T1000 (cell line): ENCODE measurements at regions not wholly inside any gene's neighbourhood (a gene's known extent, or its start where the extent isn't known, plus 50 kb on each side); places are given as distances from the start of the nearest gene placed in this dataset.

Source experiments
- DNase-seq: peaks from one replicate; lab custom pipeline; 2025; ENCODE audit warnings: mixed read lengths; lab: John Stamatoyannopoulos, UW

- no peak for DNase-seq
Observed at GRCh38 chr9:86893811-86894490, 53.4 kb downstream of the GAS1 start.

DNA sequence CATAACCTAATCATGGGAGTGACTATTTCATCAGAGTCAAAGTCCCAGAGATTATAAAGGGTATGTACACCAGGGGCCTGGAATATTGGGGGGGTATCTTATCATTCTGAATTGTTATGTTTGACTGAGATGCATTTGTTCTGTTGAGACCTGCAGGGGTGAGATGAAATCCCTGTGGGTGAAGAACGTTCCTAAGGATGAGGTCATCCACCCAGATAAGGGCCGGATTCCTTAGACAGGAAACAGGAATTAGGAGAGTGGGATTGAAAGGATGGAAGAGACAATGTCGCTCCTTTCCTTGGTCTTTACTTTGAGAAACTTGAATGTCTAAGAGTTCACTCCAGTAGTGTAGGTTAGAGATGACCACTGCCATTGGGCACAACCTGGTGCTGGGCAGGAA, 54.7 kb downstream of the GAS1 start:
- no peak for DNase-seq

- DNase-seq = no peak
Observed at GRCh38 chr9:86891886-86892437, 55.3 kb downstream of the GAS1 start.

DNA sequence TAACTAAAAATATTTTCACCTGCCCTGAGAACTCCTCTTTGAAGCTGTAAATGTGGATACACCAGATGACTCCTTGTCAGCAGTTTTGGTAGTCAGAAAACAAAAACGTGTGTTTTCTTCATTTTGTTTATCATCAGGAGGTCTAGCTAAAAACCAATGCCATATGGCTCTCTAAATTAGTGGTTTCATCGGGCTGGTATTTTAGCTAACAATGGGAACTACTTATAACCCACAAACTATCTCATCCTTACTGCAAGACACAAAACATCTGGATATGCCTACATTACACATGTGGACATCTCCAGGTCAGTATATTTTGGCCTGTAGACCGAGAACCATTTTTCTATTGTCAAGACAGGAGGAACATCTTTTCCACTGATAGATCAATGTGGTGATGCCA, 56.2 kb downstream of the GAS1 start:
- DNase-seq = no peak

- no peak for DNase-seq
Observed at GRCh38 chr9:86885232-86885631, 62.1 kb downstream of the GAS1 start.

- DNase-seq = no peak
Observed at GRCh38 chr9:86876621-86877196, 70.6 kb downstream of the GAS1 start.

GRCh38 chr9:86868616-86869015, 78.7 kb downstream of the GAS1 start:
- DNase-seq = no peak

DNA sequence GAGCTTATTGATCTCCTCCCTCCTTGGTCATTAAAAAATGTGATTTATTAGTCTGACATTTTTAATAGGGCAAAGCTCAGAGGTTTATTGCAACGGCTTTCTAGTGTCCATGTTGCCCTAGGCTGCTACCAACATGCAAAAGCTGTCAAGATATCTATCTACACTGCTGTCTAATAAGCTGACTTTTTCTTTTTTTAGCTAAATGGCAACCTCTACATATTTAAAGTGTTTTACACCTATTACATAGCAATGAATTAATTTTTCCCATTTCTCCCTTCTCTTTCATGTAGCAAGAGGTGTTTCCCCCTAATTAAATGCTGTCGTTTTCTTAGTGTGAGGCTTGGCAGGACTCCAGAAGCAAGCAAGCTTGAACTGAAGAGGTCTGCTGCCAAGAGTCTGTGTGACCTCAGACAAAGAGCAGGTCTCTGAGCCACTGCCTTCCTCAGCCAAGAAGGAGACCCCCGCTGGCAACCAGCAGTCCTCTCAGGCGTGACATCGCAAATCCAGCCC, 79.4 kb downstream of the GAS1 start:
- no peak for DNase-seq

DNA sequence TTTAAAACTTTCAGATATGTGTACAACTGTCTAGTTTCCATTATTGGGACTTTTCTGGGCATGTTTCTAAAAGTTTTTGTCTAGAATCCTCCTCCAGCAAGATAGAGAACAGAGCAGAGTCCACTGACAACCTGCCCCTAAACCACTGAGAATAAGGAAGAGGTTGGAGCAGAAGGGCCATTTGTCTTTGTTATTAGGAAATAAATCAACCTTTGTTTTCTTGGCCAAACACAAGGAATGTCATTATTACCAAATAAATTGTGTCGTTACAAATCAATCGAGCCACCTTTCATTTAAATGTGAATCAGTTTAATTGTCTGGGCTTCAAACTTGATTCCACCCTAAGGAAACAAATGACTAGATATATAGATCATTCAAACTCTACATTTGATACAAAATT, 81.4 kb downstream of the GAS1 start:
- no peak for DNase-seq

GRCh38 chr9:86860006-86860405, 87.3 kb downstream of the GAS1 start:
- no peak for DNase-seq

DNA sequence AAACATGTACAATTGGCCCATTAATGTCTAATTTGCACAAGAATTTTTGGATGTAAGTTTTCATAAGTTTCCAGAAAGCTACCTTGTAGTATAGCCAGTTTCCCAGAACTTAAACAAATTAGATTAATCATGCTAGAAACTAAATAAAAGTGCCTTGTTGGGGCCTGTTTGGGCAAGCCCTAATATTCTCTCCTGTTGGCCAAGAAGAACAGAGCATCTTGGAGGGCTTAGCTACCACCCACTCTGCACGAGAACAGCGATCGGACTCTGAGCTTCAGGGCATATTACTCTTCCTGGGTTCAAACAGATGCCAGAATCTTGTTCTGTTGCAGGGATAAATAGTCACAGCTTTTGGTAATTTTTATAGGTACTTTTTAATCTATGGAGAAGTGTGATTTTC, 88.2 kb downstream of the GAS1 start:
- no peak for DNase-seq

- no peak for DNase-seq
Observed at GRCh38 chr9:86858009-86858408, 89.3 kb downstream of the GAS1 start.

- DNase-seq = no peak
Observed at GRCh38 chr9:86856259-86856658, 91.0 kb downstream of the GAS1 start.

- DNase-seq = peak; percentile 68
Observed at GRCh38 chr9:86854898-86855523, 92.3 kb downstream of the GAS1 start.

DNA sequence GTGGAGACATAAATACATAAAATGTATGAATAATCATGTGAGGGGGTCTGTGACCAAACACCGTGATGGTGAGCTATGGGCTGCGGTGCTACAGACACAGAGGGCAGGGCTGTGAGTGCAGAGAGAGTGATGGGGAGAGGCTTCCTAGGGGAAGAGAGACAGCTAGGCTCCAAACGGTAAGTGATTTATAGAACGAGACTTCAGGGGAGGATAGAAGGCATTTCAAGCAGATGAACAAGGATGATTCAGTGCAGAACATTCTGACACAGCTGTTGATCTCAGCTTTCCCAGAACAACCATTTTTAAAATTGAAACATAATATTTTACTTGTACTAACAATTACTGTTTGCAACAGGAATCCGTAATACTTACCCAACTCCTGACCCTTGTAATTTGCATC, 100.7 kb downstream of the GAS1 start:
- no peak for DNase-seq

DNA sequence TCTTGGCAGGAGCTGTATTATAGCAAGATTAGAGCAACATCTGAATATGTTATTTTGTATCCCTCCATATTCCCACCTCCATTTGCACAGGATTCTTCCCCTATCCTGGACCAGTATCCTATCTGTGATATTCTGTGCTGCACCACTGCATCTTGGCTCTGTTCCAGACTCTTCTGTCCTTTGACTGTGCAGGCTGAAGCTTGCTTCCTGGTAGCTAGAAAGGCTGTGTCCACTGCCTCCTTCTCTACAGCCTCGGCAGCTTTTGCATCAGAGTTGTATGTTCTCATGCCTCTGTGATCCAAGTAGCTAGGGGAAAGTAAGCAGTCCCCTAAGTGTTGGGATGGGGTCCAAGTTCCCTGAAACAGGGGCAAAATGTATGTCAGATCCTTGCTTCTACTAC, 104.1 kb downstream of the GAS1 start:
- no peak for DNase-seq

DNA sequence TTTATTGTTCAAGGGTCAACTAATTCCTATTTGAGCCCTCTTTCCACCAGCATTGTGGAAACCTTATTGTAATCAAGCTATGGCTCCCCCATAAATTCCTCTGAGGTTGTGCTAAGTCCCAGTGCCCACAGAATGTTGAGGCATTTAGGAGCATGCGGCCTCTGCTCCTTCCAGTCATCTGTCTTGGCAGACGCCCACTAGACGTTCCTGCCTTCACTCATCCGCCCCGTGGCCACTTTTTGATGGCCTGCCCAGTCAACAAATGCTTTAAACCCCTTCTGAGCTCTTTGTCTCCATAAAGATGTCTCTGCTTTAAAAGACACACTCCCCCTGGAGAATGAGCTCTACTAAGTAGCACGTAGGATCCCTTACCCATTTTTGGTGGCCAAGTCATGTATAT, 104.7 kb downstream of the GAS1 start:
- DNase-seq = no peak

DNA sequence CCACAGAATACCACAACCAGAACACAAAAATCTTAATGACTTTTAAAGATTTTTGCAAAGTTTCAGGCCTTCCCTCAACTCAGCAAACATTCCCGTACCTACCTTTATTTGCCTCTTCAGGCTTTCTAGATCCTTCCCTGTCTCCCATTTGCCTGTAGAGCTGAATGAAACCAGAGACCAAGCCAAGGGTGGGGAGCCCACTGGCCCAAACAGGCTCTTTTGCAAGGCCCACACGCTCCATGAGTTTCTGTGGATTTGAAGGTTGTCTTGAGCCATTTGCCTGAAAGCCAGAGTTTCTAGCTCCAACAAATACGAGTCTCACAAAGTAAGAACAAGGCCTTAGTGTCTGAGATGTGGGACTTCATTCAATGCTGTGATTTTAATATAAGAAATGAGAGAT, 107.8 kb downstream of the GAS1 start:
- no peak for DNase-seq

- DNase-seq = no peak
Observed at GRCh38 chr9:86838519-86839497, 108.5 kb downstream of the GAS1 start.

DNA sequence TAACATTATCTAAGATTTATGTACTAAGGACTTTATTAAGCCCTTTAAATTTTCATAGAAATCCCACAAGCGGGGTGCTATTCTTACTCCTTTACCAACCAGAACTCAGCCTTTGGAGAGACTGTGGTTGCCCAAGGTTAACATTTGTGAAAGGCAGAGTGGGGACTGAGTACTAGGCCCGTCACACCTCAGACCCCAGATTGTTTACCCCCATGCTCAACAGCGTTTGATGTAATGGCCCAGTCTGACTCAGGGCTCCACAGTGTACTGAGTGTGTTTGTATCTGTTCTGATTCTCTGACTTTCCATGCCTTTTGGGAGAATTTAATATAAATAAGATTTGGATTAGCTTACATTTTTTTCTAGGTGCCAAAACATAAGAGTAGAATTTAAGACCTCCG, 110.0 kb downstream of the GAS1 start:
- DNase-seq = no peak

- DNase-seq = no peak
Observed at GRCh38 chr9:86836797-86837196, 110.5 kb downstream of the GAS1 start.

DNA sequence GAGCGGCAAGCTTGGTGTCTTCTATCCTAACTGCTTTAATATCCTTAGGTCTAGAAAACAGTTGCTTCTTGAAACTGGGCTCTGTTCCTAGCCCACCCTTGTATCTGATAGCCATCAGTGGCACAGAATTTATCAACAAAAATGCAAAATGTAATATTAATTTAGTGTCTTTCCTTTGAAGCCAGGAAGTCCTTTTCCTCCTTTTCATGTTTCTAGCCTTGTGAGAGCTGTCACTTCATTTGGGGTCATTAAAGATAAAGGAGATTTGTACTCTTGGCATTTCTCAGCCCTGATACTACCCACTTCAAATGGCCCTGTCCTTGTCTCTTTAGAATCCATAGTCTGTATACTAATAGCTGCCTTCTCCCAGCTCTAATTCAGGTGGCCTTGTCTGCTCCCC, 111.0 kb downstream of the GAS1 start:
- DNase-seq = no peak
